ENCODE measurements at regions not wholly inside any gene's neighbourhood (a gene's known extent, or its start where the extent isn't known, plus 50 kb on each side); places are given as distances from the start of the nearest gene placed in this dataset.

- Mint-ChIP-seq H3K36me3 (ENCODE audit: insufficient read depth, unreplicated experiment) (no peaks in the 10 kb centered on the region), H3K4me3 (ENCODE audit: unreplicated experiment) (no peak overlapping the region), H3K27me3 (ENCODE audit: insufficient read depth, unreplicated experiment) (no peaks in the 10 kb centered on the region), H3K27ac (ENCODE audit: low read depth, unreplicated experiment) (no peak overlapping the region), H3K4me1 (ENCODE audit: insufficient read depth, unreplicated experiment) (no peaks in the 10 kb centered on the region), H3K9me3 (ENCODE audit: unreplicated experiment) (no peaks in the 10 kb centered on the region)
- ChIA-PET CTCF (no interaction called here), POLR2A (interaction anchor here (0.8 kb wide), 1 partner anchor 18 kb away, joined by 3 read pairs; no protein-coding TSS in a partner anchor)
- DNase-seq (ENCODE audit: unreplicated experiment), result no peak
- intact Hi-C loops (cut with micrococcal nuclease), result no loop called here
- BruUV-seq (replicated peaks), result no TSS peak
- no peak for TF ChIP-seq CTCF (IDR thresholded peaks at IDR 0.05; ENCODE audit: unreplicated experiment)
Measured at GRCh38 chr2:188890755-188891154, 83.4 kb upstream of the COL3A1 start.

- Mint-ChIP-seq H3K27me3 (ENCODE audit: insufficient read depth, unreplicated experiment) (no peaks in the 10 kb centered on the region), H3K27ac (ENCODE audit: low read depth, unreplicated experiment) (no peak overlapping the region), H3K9me3 (ENCODE audit: unreplicated experiment) (no peaks in the 10 kb centered on the region), H3K36me3 (ENCODE audit: insufficient read depth, unreplicated experiment) (no peaks in the 10 kb centered on the region), H3K4me3 (ENCODE audit: unreplicated experiment) (no peak overlapping the region), H3K4me1 (ENCODE audit: insufficient read depth, unreplicated experiment) (no peaks in the 10 kb centered on the region)
- POLR2A ChIA-PET, result interaction anchor here (0.7 kb wide), 1 partner anchor 38 kb away, joined by 3 read pairs; no protein-coding TSS in a partner anchor
- intact Hi-C loops (cut with micrococcal nuclease), result no loop called here
- no peak for DNase-seq (ENCODE audit: unreplicated experiment)
- no peak for TF ChIP-seq CTCF (IDR thresholded peaks at IDR 0.05; ENCODE audit: unreplicated experiment)
- BruUV-seq (replicated peaks), result no TSS peak
- CTCF ChIA-PET, result no interaction called here
Measured at GRCh38 chr2:188892636-188893035, 81.5 kb upstream of the COL3A1 start.

GRCh38 chr2:188893972-188894371 is 80.2 kb upstream of the COL3A1 start:
- Mint-ChIP-seq H3K4me1 (ENCODE audit: insufficient read depth, unreplicated experiment) (no peaks in the 10 kb centered on the region), H3K36me3 (ENCODE audit: insufficient read depth, unreplicated experiment) (no peaks in the 10 kb centered on the region), H3K27ac (ENCODE audit: low read depth, unreplicated experiment) (no peak overlapping the region), H3K4me3 (ENCODE audit: unreplicated experiment) (no peak overlapping the region), H3K9me3 (ENCODE audit: unreplicated experiment) (no peaks in the 10 kb centered on the region), H3K27me3 (ENCODE audit: insufficient read depth, unreplicated experiment) (no peaks in the 10 kb centered on the region)
- ChIA-PET POLR2A (no interaction called here), CTCF (no interaction called here)
- no peak for DNase-seq (ENCODE audit: unreplicated experiment)
- no peak for TF ChIP-seq CTCF (IDR thresholded peaks at IDR 0.05; ENCODE audit: unreplicated experiment)
- intact Hi-C loops (cut with micrococcal nuclease), result no loop called here
- no TSS peak for BruUV-seq (replicated peaks)

GRCh38 chr2:188894979-188895378 is 79.2 kb upstream of the COL3A1 start:
- Mint-ChIP-seq H3K9me3 (ENCODE audit: unreplicated experiment) (no peaks in the 10 kb centered on the region), H3K4me1 (ENCODE audit: insufficient read depth, unreplicated experiment) (no peaks in the 10 kb centered on the region), H3K27me3 (ENCODE audit: insufficient read depth, unreplicated experiment) (no peaks in the 10 kb centered on the region), H3K4me3 (ENCODE audit: unreplicated experiment) (no peak overlapping the region), H3K27ac (ENCODE audit: low read depth, unreplicated experiment) (no peak overlapping the region), H3K36me3 (ENCODE audit: insufficient read depth, unreplicated experiment) (no peaks in the 10 kb centered on the region)
- TF ChIP-seq CTCF (IDR thresholded peaks at IDR 0.05; ENCODE audit: unreplicated experiment), result no peak
- CTCF ChIA-PET, result no interaction called here
- BruUV-seq (replicated peaks), result no TSS peak
- POLR2A ChIA-PET, result no interaction called here
- intact Hi-C loops (cut with micrococcal nuclease), result no loop called here
- no peak for DNase-seq (ENCODE audit: unreplicated experiment)
